HG03159 (cell line): ENCODE measurements at regions not wholly inside any gene's neighbourhood (a gene's known extent, or its start where the extent isn't known, plus 50 kb on each side); places are given as distances from the start of the nearest gene placed in this dataset.

ENCODE experiments used
- ATAC-seq: cut with Tn5 transposase; IDR thresholded peaks from one replicate; pipeline ENCODE4 v1.9.1; 2021; ENCODE audit warnings: mild to moderate bottlenecking, moderate library complexity; ENCODE audit not compliant: unreplicated experiment

GRCh38 chr7:17633067-17633466 is 307.2 kb downstream of the SNX13 start:
- no peak for ATAC-seq

DNA sequence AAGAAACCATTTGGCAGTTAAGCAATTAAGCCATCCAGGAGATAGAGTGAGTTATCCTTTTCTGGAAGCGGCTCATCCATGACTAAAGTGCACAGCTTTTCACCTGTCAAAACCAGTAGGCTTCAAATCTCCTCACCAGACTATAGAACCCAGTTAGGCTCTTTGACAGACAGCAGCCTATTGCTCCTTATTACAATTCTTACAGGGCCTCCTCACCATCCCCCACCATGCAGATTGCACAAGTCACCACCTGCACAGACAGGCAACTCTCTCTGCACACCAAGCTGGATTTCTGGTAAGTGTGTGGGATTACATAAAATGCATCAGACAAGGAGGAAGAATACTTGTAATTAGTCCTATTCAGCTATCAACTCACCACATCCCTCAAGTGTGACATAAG is 301.6 kb downstream of the SNX13 start:
- no peak for ATAC-seq

GRCh38 chr7:17640730-17641377 is 299.4 kb downstream of the SNX13 start:
- ATAC-seq, result peak; percentile 88

DNA sequence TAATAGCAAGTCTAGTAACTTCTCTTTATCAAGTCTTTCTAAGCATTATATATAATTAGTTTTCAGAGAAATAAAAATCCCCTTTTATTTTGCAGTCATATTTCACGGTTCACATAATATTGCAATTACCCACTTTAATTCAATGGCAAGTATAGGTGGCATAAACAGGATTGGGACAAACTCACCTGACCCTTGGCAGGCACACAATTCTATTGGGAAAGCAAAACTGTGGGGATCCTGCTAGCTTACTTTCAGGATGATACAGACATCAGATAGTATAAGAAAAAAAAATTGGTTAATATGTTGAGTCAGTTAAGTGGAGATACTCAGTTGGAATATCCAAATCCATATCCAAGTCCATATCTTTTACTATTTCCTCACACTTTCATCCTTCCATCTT is 294.8 kb downstream of the SNX13 start:
- no peak for ATAC-seq

GRCh38 chr7:17646253-17646956 is 293.9 kb downstream of the SNX13 start:
- no peak for ATAC-seq

DNA sequence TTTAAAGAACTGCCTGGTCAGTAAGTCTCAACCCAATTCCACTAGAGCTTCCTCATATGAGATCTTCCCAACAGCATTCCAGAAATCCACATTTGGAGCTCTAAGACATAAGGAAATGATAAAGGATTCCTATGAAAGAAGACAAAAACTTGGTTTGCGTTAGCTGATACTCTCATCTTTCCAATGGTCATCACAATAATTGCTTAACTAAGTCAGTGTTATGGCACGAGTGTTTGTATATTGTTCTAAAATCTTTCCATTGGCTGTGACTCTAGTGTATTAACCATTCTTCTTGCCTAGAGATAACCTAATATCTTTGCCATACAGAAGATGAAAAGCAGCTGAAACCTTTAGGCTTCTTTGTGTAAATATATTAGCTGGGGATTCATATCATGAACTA is 289.0 kb downstream of the SNX13 start:
- ATAC-seq, result no peak

GRCh38 chr7:17651863-17652385 is 288.4 kb downstream of the SNX13 start:
- no peak for ATAC-seq

GRCh38 chr7:17654940-17655339 is 285.4 kb downstream of the SNX13 start:
- no peak for ATAC-seq

DNA sequence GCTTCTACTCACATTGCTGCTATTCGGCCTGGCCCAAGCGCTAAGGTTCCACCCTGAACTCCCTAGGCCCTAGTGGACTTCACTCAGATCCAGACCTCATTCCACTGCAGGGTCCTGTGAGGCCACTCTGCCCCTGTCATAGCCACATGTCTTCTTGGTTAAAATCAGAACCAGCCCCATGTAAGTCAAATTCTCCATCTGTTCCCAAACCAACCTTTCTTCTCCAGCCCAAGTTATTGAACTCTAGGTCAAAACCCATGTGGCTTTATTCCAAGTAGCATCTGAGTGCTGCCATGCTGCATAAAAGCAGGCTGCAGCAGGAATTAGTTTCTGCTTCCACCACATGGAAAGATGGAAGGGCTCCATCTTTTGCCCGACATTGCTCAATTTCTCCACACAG is 281.2 kb downstream of the SNX13 start:
- no peak for ATAC-seq

GRCh38 chr7:17660116-17660515 is 280.2 kb downstream of the SNX13 start:
- ATAC-seq, result no peak

DNA sequence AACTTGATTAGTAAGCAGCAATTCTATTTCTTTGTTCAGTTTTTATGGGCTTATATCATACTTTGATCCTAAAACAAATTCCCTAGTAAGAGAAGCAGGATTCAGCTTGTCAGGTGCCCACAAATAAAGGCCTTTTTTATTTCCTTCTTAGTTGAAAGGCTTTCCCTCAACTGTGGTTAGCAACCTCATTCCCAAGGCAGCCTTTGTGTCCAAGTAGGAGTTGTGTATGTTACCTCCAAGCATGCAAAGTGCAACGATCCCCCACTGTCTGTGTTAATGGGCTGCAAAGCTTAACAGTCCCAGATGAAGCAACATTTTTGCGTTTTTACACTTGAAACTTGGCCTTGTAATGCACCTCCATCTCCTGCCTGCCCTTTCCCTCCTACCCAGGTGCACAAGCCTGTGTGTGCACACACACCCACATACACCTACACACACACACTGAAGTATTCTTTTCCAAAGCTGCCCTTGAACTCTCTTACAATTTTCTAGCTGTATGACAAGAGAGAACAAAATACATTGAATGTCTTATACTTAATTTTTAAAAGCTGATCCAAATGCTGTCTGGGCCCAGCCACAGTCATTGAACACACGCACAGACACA is 278.2 kb downstream of the SNX13 start:
- no peak for ATAC-seq

DNA sequence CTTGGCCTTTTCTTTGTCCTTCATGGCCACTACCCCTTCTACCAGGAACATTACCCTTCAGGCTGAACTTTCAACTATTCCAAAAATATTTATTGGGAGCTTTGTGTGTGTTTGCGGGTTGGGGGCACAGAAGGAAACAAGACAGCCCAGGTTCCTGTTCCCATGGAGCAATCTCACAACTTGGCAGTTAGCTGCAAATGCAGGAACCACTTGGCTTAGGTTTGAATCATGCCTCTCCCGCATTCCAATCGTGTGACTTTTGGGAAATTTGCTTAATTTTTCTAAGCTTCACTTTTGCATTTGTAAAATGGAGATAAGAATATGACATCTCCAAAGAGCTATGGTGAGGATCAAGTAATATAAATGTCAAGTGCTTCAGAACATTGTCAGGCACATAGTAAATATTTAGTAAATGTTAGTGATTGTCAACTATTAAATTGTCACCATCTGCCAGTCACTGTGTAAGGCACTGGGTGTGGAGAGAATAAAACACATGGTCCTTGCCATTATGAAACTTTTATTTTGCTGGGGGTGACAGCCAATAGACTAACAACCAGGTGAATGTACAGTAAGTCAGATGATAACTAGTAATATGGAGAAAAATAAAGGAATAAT is 277.1 kb downstream of the SNX13 start:
- no peak for ATAC-seq

DNA sequence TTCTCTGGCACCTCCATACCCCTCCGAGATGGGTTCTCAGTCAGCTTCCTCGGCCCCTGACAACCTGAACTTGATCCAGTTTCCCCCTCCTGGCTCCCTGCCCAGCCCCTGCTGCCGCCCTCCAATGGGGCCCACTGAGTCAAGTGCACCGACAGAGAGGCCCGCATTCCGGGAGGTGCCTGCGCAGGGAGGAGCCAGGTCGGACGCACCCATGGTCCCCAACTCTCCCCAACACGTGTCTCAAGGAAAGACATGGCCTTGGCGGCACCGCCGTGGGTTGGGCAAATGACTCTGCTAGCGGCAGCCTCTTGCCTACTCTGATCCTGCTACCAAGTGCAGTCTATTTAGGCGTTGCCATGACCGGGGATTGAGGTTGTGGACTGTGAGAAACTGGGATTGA is 275.3 kb downstream of the SNX13 start:
- ATAC-seq, result no peak

DNA sequence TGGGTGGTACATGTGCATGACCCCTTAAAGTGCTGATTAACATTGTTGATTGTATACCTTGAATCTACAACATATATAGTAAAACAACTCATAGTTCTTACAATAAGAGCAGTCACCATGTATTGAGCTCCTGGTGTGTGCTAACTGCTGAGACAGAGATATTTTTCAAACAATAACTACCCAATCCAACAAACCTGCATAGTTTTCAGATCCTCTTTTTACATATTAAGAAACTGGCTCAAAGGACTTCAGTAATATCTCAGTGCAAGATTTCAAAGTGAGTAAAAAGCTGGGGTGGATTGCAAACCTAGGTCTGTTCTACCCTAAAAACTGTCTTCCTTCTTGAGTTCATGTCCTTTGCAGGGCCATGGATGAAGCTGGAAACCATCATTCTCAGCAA is 272.2 kb downstream of the SNX13 start:
- ATAC-seq, result peak; percentile 68

- ATAC-seq, result no peak
Observed at GRCh38 chr7:17669204-17669603, 271.1 kb downstream of the SNX13 start.

GRCh38 chr7:17671956-17672355 is 268.3 kb downstream of the SNX13 start:
- no peak for ATAC-seq

DNA sequence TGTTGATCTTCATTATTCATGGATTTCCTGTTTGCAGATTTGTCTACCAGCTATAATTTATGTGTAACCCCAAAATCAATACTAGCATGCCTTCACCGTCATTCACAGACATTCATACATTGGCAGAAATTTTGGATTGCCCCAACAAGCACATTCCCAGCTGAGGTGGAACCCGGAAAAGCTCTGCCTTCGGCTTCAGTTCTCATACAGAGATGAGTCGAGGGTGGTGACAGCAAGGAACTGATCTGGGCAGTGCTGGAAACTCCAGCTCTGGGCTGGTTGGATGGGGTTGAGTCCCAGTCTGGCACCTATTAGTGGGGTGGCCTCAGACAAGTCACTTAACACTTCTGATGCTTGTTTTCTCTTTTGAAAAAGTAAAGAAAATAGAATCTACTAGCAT is 267.5 kb downstream of the SNX13 start:
- no peak for ATAC-seq

DNA sequence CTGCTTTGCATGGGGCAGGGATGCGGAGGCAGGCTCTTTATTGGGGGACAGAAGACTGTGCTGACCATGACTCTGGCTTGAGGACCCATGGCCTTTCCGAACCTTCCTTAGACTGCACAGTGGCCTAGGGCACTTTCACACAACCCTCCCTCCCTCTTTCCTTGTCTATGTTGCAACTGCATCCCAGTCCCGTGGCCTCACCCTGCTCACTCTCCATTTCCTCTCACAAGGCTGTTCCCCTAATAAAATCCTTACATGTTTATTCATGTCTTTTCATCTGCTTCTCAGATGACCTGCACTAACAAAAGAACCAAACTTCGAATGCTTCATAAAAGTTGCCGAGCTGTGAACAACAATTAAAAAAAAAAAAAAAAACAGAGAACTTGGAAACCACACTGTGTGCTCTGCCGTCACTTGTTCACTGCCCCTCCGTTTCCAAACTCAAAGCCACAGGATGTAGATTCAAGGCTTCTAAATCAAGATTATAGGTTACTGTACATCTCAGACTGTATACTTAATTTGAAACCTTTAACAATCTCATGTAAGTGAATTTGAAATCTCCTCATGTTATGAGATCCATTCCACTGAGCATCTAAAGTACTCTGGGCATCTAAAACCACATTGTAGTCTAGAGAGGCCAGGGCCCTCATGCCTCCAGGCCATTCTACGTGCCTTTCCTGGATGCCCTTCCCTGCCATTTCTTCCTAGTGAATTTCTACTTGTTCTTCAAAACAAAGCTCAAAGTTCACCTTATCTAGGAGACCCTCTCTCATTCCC is 265.9 kb downstream of the SNX13 start:
- no peak for ATAC-seq

- no peak for ATAC-seq
Observed at GRCh38 chr7:17674943-17675608, 265.2 kb downstream of the SNX13 start.

DNA sequence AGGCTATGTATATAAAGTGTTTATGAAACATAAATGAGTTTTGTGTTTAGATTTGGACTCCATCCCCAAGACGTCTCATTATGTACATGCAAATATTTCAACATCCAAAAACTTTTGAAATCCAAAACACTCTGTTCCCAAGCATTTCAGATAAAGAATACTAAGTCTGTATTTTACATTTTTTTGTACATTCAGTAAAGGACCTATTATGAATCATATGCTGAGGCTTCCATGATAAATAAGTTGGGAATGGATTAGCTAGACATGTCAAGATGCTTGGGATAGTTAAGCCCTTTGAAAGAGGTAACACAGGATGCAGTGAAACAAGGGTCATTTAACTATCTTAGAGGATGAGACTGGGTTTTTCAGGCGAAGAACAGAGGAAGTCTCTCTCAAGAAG is 262.9 kb downstream of the SNX13 start:
- ATAC-seq, result no peak
